GM19438 (cell line): ENCODE measurements at regions not wholly inside any gene's neighbourhood (a gene's known extent, or its start where the extent isn't known, plus 50 kb on each side); places are given as distances from the start of the nearest gene placed in this dataset.
"Not testable (repeated sequence)": the region's sequence is repeated elsewhere in the genome, so short reads cannot be mapped to it uniquely, and the experiment has no call there.

Source experiments
- ATAC-seq: cut with Tn5 transposase; IDR thresholded peaks from one replicate; pipeline ENCODE4 v1.9.1; 2021; ENCODE audit warnings: low read depth; ENCODE audit not compliant: unreplicated experiment

DNA sequence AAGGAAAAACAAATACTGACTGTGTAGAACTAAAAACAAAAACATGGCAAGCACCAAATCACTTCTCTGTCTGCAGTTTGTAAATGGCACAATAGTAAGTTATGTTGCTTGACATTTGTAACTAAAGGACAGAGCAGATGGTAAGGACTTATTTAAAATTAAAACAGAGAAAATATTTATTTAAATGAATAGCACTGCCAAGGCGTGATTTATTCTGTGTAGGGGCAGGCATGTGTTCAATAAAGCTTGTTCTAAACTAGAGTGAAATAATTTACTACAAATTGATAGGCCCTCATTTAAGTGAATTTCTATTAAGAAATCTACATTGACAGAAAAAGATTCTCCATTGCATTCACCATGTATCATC lies 231.5 kb downstream of the CYLC2 start:
- ATAC-seq, result no peak

DNA sequence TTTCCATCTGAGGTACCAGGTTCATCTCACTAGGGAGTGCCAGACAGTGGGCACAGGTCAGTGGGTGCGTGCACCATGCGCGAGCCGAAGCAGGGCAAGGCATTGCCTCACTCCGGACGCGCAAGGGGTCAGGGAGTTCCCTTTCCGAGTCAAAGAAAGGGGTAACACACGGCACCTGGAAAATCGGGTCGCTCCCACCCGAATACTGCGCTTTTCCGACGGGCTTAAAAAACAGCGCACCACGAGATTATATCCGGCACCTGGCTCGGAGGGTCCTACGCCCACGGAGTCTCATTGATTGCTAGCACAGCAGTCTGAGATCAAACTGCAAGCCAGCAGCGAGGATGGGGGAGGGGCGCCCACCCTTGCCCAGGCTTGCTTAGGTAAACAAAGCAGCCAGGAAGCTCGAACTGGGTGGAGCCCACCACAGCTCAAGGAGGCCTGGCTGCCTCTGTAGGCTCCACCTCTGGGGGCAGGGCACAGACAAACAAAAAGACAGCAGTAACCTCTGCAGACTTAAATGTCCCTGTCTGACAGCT lies 242.5 kb downstream of the CYLC2 start:
- not testable (repeated sequence) for ATAC-seq

DNA sequence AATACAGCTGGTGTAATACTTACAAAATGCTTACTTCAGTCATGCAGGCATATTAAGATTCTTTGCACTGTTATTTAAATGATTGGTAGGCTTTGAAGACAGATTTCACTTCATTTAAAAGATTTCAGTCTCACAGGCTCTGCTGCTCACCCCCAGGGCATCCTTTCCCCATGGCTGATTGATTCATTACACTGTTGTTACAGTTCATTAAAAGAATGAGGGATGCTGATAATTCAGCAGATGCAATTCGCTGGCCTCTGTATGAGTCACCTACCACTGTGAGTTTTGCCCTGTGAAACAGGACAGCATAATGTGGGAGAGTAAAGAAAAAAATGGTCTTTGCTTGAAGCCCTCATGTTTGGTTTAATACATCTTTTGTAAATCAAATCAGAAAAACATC lies 246.9 kb downstream of the CYLC2 start:
- ATAC-seq, result no peak

GRCh38 chr9:103242486-103242885 lies 247.4 kb downstream of the CYLC2 start:
- ATAC-seq, result no peak

- ATAC-seq, result no peak
Observed at GRCh38 chr9:103243553-103243952, 248.4 kb downstream of the CYLC2 start.

GRCh38 chr9:103245369-103245768 lies 250.2 kb downstream of the CYLC2 start:
- no peak for ATAC-seq

DNA sequence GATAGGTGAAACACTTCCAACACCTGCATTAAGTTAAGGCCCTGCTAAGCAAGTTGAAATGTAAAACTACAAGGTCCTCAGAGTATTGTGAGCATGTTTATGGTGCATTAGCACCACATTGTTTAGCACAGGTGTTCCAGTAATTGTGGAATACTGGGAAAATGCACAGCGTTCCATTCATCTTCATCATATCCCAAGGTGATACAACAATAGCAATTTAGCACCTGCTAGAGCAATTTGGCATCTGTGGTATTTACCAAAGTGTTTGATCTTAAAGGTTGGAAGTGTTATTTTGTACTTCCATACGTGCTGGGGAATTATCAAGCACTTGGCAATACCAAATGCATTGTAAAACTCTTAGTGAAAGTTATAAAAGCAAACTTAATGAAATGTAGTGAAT lies 266.8 kb downstream of the CYLC2 start:
- ATAC-seq, result no peak

DNA sequence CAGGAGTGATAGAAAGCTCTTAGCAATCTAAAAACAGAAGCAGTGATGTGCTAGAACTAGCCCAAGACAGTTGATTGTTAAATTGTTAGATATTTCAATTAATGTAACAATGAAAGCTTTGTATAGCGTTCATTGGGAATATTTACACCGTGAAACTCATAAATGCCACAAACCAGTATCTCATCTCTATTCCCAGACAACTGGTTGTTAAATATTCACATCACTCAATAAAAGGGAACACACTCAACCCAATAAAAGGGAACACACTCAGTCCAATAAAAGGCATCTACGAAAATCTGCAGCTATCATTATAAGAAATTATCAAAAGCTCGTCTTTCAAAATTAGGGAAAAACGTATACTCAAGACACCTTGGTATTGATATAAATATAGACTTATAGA lies 270.9 kb downstream of the CYLC2 start:
- ATAC-seq, result no peak

DNA sequence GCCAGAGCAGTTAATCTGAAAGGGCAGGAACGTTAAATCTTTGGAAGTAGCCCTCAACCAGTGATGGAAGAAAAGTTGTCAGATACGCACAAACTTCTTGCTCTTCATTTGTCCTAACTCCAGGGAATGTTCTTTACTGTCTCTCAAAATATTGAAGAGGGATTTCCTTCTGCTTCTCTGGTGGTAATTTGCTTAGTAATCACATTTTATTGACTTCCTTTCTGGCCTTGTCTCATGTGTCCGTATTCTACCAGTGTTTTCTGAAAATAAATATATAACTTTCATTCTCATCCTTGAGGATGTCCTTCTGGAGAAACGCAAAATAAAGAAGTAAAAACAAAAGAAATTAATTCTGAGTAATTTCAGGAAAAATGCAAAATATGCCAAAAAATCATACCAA lies 282.1 kb downstream of the CYLC2 start:
- no peak for ATAC-seq

DNA sequence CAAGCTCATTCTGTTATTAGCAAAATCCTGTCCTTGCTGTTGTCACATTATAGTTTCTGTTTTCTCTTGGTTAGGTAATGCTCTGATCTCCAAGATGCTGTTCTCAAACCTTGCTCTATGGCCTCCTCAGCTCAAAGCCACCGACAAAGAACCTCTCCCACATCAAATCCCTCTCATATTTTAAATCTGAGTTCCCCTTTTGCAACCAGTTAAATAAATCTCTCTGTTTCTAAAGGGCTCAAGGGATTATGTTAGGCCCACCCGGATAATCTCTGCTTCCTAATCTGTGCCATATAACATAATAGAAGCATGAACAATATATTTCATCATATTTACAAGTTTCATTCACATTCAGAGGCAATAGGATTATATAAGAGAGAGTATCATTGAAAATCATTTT lies 286.0 kb downstream of the CYLC2 start:
- ATAC-seq, result no peak

GRCh38 chr9:103287361-103287760 lies 292.2 kb downstream of the CYLC2 start:
- ATAC-seq, result no peak

- no peak for ATAC-seq
Observed at GRCh38 chr9:103296189-103296588, 301.1 kb downstream of the CYLC2 start.

- ATAC-seq, result no peak
Observed at GRCh38 chr9:103301051-103301450, 305.9 kb downstream of the CYLC2 start.

GRCh38 chr9:103304797-103305196 lies 309.7 kb downstream of the CYLC2 start:
- no peak for ATAC-seq

- ATAC-seq, result no peak
Observed at GRCh38 chr9:103319979-103320378, 324.8 kb downstream of the CYLC2 start.

- no peak for ATAC-seq
Observed at GRCh38 chr9:103323699-103324098, 328.6 kb downstream of the CYLC2 start.

DNA sequence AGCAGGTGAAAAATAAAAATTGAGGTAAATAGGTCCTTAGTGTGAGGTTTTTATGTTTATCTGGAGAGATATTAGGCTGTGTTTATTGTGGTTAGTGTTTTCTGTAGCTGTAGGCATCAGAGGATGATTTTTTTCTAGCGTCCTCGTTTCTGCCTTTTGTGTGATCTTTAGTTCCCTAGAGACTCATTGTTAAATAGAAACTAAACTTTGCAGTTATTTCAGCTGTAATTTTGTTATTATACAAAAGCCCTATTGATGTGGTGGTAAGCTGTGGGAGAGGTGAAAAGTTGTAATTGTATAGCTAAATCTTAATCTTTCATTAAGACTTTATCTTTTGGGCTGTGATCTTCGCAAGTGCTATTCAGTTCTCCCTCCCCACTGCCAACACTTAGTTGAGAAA lies 340.3 kb downstream of the CYLC2 start:
- no peak for ATAC-seq

- ATAC-seq, result no peak
Observed at GRCh38 chr9:103355000-103355399, 359.9 kb downstream of the CYLC2 start.

- ATAC-seq, result not testable (repeated sequence)
Observed at GRCh38 chr9:103357980-103358379, 362.8 kb downstream of the CYLC2 start.

DNA sequence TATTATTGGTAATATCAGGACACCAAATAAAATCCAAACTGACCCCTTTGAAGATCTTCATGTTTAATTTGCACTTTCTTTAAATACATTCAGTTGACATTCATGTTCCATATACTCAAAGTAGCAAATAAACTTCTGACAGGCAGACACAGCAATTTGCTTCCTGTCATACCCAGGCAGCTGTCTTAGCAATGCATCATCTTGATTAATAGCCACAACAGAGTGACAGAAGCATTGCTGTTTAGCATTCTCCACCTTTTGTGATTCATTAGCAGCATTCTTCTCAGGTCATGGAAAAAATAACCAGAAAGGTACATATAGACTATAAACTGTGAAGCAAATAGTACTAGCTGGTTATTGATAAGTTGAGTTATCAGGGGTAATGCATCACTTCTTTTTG lies 366.8 kb downstream of the CYLC2 start:
- no peak for ATAC-seq

DNA sequence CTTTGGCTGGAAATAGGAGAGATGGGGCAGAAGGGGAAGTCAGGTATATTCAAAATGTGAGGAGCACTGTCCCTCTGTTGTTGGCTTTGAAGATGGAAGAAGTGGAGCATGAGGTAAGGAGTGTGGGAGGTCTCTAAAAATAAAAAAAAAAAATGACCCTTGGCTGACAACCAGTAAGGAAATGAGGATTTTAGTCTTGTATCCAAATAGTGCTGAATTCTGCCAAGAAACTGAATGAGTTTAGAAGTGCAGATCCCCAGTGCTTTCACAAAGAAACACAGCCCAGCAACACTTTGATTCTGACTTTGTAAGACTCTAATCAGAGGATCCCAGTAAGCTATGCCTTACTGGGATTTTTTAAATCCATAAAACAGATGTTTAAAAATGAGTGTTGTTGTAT lies 367.9 kb downstream of the CYLC2 start:
- no peak for ATAC-seq

DNA sequence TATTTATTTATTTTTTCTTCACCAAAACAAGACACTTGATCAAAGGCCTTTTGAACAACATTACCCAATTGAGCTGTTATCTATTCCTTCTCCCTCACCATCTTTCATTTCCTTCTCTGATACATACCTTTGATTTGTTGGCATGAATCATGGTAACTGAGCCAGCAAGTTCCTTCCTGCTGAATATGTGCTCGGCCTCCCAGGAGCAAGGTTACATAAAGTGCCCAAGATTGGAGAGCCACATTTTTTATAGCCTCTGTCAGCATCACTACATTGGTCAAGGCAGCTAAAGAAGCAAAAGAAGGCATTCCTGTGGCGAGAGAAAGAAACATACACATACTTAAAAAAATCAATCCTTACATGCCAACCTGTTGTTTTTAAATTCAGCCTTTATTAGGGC lies 369.6 kb downstream of the CYLC2 start:
- no peak for ATAC-seq

DNA sequence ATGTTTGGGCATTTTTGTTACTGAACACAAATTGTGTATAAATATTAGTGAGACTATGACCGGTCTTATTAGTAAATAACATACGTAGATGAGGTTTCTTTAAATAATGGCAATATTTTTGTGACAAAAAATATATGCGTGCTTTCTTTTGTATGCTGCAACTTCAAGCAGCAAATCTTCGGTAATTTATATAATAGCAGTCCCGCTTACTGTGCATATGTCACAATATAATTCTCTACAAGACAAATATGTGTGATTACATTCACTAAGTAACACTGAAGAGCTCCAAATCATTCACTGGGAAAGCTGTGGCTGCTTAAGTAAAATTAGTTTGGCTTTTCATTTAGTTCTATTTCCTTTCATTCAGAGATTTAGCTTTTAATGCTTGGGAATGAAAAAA lies 376.0 kb downstream of the CYLC2 start:
- no peak for ATAC-seq
